Prostate gland (tissue), 2 donors: ENCODE measurements at regions not wholly inside any gene's neighbourhood (a gene's known extent, or its start where the extent isn't known, plus 50 kb on each side); places are given as distances from the start of the nearest gene placed in this dataset.

ENCODE experiments used
- DNase-seq: peaks from one replicate; pipeline ENCODE4 v3.0.0-alpha.2; 2019; ENCODE audit warnings: low spot score
- H3K27ac ChIP-seq, 2 donors: fragments of 200-600 bp; sonication (generic); 2 replicates each; pipeline ENCODE4 v1.5.1; 2017 to 2019
- H3K27me3 ChIP-seq: fragments of 200-600 bp; sonication (generic); replicated peaks from 2 replicates; pipeline ENCODE4 v1.5.1; 2019; ENCODE audit not compliant: insufficient read depth
- H3K36me3 ChIP-seq, 2 donors: fragments of 200-600 bp; sonication (generic); 1 replicate in 1 of 2; 2 replicates in 1 of 2; pipeline versions ENCODE4 v1.5.1 to v1.8.1; 2017 to 2019
- H3K4me1 ChIP-seq: fragments of 200-600 bp; sonication (generic); replicated peaks from 2 replicates; pipeline ENCODE4 v1.5.1; 2019
- H3K4me3 ChIP-seq, 2 donors: fragments of 200-600 bp; sonication (generic); 2 replicates each; pipeline ENCODE4 v1.5.1; 2017 to 2019
- H3K9me3 ChIP-seq: fragments of 200-600 bp; sonication (generic); 2 replicates; pipeline ENCODE4 v1.5.1; 2017
- POLR2A ChIP-seq: fragments of 450-650 bp; IDR thresholded peaks from one replicate; pipeline ENCODE4 v1.6.1; 2016; ENCODE audit warnings: antibody characterized with exemption, mild to moderate bottlenecking
- POLR2AphosphoS5 ChIP-seq: sonication (generic); formaldehyde crosslinking; IDR thresholded peaks from one replicate; pipeline ENCODE4 v1.6.1; 2017; ENCODE audit warnings: antibody characterized with exemption
- WGBS: methylation state at CpG from one replicate; pipeline ENCODE4 v1.1.5; 2018; 5-methylcytosine and 5-hydroxymethylcytosine counted together
- intact Hi-C: fragments of 100-400 bp; cut with DNase I; formaldehyde crosslinking; loops from one replicate; pipeline ENCODE4 v1.14.2; 2022
- TF ChIP-seq, protein P1 (sequence below), 4 experiments: fragments of 200-600 bp in 2 of 4; fragments of 450-650 bp in 2 of 4; sonication (generic) in 2 of 4; IDR thresholded peaks; 1 replicate in 3 of 4; 2 replicates in 1 of 4; pipeline ENCODE4 v1.5.1; 2016 to 2019; ENCODE audit warnings: antibody characterized with exemption in 4 of 4, mild to moderate bottlenecking in 2 of 4, moderate library complexity in 2 of 4

DNA sequence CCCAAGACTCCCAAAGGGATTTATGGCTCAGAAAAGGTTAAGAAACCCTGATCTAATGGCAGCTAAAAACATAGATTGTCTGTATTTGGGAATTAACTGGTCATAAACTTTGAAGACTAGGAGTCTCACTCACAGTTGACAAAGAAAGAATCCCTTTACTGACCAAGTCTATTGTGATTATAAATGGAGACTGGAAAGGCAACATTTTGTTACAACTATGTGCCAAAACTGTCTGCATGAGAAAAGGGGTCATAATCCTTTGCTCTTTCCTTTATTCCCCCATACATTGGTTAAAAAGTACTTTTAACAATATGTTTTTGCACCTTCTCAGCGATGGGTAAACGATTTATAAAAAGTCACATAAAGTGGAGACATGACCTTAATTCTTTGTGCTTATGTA is 206.9 kb upstream of the MAP3K7 start:
- Histone ChIP-seq H3K27ac (no peak overlapping the region), H3K4me1 (no peaks in the 10 kb centered on the region), H3K36me3 (no peaks in the 10 kb centered on the region), H3K4me3 (no peak overlapping the region), H3K27me3 (no peaks in the 10 kb centered on the region), H3K9me3 (no peaks in the 10 kb centered on the region)
- 86% methylated on average over 2 of the region's 2 CpGs for WGBS
- intact Hi-C loops, result no loop called here
- DNase-seq, result no peak
- no peak for TF ChIP-seq POLR2AphosphoS5
- TF ChIP-seq, protein P1, sequence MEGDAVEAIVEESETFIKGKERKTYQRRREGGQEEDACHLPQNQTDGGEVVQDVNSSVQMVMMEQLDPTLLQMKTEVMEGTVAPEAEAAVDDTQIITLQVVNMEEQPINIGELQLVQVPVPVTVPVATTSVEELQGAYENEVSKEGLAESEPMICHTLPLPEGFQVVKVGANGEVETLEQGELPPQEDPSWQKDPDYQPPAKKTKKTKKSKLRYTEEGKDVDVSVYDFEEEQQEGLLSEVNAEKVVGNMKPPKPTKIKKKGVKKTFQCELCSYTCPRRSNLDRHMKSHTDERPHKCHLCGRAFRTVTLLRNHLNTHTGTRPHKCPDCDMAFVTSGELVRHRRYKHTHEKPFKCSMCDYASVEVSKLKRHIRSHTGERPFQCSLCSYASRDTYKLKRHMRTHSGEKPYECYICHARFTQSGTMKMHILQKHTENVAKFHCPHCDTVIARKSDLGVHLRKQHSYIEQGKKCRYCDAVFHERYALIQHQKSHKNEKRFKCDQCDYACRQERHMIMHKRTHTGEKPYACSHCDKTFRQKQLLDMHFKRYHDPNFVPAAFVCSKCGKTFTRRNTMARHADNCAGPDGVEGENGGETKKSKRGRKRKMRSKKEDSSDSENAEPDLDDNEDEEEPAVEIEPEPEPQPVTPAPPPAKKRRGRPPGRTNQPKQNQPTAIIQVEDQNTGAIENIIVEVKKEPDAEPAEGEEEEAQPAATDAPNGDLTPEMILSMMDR (IDR thresholded peaks at IDR 0.05), result no peak
- no peak for TF ChIP-seq POLR2A

DNA sequence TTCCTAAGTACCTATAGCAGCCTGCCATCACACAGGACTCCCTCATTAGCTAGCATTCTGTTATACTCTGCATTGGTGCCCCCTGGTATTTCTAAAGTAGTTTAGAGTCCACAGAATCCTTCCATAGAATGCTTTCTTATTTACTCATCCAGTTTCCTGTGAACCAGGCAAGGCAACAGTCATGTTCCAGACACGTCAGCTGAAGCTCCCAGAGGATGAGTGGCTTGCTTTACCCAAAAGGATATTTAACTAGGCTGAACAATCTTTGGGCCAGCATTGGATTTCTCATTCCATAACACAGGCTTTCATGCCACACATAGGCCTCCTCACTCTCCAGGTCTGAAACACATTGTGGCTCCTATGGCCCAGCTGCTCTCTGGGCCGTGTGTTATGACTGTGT is 203.8 kb upstream of the MAP3K7 start:
- intact Hi-C loops, result no loop called here
- TF ChIP-seq POLR2A (no peak), POLR2AphosphoS5 (no peak)
- TF ChIP-seq, protein P1 (IDR thresholded peaks at IDR 0.05), result no peak
- 66% methylated on average over 2 of the region's 2 CpGs for WGBS

DNA sequence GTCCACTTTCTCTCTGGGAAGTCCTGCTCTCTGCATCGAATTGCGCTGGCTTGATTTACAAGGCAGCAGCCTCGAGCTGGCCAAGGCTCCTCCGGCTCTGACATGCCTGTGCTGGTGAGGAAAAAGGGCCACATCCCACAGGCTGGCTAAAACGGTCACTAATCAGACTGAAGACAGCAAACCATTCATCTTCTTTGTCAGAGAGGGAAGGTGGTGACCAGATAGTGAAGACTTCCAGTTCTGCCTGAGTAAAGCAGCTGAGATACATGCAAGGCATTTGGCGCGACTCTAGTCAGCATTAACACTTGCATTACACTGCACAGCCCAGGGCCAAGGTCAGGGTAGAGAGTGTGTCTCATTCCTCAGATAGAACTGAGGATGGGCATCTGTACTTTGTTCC is 203.2 kb upstream of the MAP3K7 start:
- no peak overlapping the region for H3K27ac ChIP-seq
- no peaks in the 10 kb centered on the region for H3K27me3 ChIP-seq
- TF ChIP-seq, protein P1 (IDR thresholded peaks at IDR 0.05), result no peak
- no peak for TF ChIP-seq POLR2A
- TF ChIP-seq POLR2AphosphoS5, result peak; percentile 36
- no peaks in the 10 kb centered on the region for H3K4me1 ChIP-seq
- no peaks in the 10 kb centered on the region for H3K36me3 ChIP-seq
- no peak overlapping the region for H3K4me3 ChIP-seq
- DNase-seq, result peak; percentile 67
- no peaks in the 10 kb centered on the region for H3K9me3 ChIP-seq
- WGBS, result 19% methylated on average over 7 of the region's 7 CpGs
- intact Hi-C loops, result no loop called here

More for the DNA sequence above, 203.8 kb upstream of the MAP3K7 start:
- Histone ChIP-seq H3K27ac (no peak overlapping the region), H3K27me3 (no peaks in the 10 kb centered on the region), H3K4me3 (no peak overlapping the region), H3K36me3 (no peaks in the 10 kb centered on the region), H3K9me3 (no peaks in the 10 kb centered on the region), H3K4me1 (no peaks in the 10 kb centered on the region)
- no peak for DNase-seq

DNA sequence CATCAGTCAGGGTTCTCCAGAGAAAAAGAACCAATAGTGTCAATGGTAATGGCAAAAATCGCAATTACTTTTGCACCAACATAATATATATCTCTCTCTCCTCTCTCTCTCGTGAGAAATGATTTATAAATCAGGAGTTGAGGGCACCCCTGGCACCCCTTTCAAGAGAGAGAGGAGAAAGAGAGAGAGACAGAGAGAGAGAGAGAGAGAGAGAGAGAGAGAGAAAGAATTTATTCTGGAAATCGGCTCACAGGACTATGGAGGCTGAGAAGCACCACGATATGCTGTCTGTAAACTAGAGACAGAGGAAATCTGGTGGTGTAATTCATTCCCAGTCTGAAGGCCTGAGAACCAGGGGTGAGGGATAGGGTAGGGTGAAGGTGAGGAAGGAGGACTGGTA is 201.9 kb upstream of the MAP3K7 start:
- H3K9me3 ChIP-seq, result no peaks in the 10 kb centered on the region
- intact Hi-C loops, result no loop called here
- TF ChIP-seq POLR2AphosphoS5, result no peak
- TF ChIP-seq, protein P1 (IDR thresholded peaks at IDR 0.05), result no peak
- no peak for TF ChIP-seq POLR2A
- no peaks in the 10 kb centered on the region for H3K36me3 ChIP-seq
- 94% methylated on average over 4 of the region's 4 CpGs for WGBS
- no peak overlapping the region for H3K4me3 ChIP-seq
- H3K27me3 ChIP-seq, result no peaks in the 10 kb centered on the region
- DNase-seq, result no peak
- no peak overlapping the region for H3K27ac ChIP-seq
- no peaks in the 10 kb centered on the region for H3K4me1 ChIP-seq

DNA sequence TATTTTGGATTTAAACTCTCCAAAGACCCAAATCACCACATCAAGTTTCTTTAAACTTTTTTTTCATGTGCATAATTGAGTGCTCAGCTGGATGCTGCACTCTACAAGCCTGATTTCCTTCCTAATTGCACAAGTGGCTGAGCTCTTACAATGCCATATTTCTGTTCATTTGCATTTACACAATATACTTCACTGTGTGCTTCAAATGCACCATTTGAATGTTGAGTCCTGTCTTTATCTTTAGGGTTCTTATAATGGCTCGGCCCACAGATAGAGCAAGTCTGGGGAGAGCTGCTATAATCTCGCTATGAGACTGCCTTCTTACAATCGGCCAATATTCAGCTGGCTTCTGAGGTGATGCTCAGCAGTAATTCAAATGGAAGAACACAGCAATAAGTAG is 200.6 kb upstream of the MAP3K7 start:
- no peak for DNase-seq
- intact Hi-C loops, result no loop called here
- WGBS, result 93% methylated on average over 3 of the region's 3 CpGs
- Histone ChIP-seq H3K27me3 (no peaks in the 10 kb centered on the region), H3K27ac (no peak overlapping the region), H3K9me3 (no peaks in the 10 kb centered on the region), H3K4me3 (no peak overlapping the region), H3K36me3 (no peaks in the 10 kb centered on the region), H3K4me1 (no peaks in the 10 kb centered on the region)
- TF ChIP-seq POLR2A (no peak), POLR2AphosphoS5 (no peak)
- TF ChIP-seq, protein P1 (IDR thresholded peaks at IDR 0.05), result no peak
